ENCODE measurements at regions not wholly inside any gene's neighbourhood (a gene's known extent, or its start where the extent isn't known, plus 50 kb on each side); places are given as distances from the start of the nearest gene placed in this dataset.

DNA sequence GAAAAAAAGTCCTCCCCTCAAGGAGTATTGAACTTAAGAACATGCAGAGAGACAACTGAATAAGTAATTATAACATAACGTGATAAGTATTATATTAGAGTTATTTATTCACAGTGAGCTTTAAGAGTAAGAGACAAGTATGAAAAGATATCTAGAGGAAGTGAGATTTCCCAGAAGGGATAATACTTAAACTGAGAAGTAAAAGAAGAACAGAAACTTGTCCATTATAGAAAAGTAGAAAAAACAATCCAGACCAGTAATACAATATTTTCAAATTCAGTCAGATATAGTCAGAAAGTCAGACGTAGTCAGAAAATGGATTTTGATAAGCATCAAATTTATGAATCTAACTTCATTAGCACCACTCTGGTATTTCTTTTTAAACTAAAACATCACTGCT lies 613.0 kb upstream of the CCNG1 start:
- TF ChIP-seq POLR2A (IDR thresholded peaks at IDR 0.05; ENCODE audit: low read depth, low read length) = no peak
- TF ChIP-seq, protein P1, sequence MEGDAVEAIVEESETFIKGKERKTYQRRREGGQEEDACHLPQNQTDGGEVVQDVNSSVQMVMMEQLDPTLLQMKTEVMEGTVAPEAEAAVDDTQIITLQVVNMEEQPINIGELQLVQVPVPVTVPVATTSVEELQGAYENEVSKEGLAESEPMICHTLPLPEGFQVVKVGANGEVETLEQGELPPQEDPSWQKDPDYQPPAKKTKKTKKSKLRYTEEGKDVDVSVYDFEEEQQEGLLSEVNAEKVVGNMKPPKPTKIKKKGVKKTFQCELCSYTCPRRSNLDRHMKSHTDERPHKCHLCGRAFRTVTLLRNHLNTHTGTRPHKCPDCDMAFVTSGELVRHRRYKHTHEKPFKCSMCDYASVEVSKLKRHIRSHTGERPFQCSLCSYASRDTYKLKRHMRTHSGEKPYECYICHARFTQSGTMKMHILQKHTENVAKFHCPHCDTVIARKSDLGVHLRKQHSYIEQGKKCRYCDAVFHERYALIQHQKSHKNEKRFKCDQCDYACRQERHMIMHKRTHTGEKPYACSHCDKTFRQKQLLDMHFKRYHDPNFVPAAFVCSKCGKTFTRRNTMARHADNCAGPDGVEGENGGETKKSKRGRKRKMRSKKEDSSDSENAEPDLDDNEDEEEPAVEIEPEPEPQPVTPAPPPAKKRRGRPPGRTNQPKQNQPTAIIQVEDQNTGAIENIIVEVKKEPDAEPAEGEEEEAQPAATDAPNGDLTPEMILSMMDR (IDR thresholded peaks at IDR 0.05; ENCODE audit: extremely low read depth in 1 of 2, insufficient read depth in 1 of 2, low read depth in 1 of 2, low read length in 2 of 2) = no peak
- TF ChIP-seq JUN (IDR thresholded peaks at IDR 0.05; ENCODE audit: borderline replicate concordance, insufficient read depth, insufficient read length, low read depth) = no peak
- no peak for TF ChIP-seq FOS (IDR thresholded peaks at IDR 0.05; ENCODE audit: borderline replicate concordance, insufficient read depth, low read length)
- TF ChIP-seq MYC (IDR thresholded peaks at IDR 0.05; ENCODE audit: low read depth, low read length) = no peak
- no peak for TF ChIP-seq POLR2AphosphoS5 (IDR thresholded peaks at IDR 0.05; ENCODE audit: insufficient read depth, low read depth, low read length)
- TF ChIP-seq GATA2 (IDR thresholded peaks at IDR 0.05; ENCODE audit: insufficient read depth, insufficient read length, low read depth, low read length) = no peak
- TF ChIP-seq EZH2 (IDR thresholded peaks at IDR 0.05; ENCODE audit: borderline replicate concordance, low read depth, low read length, severe bottlenecking) = no peak
- TF ChIP-seq, protein P2, sequence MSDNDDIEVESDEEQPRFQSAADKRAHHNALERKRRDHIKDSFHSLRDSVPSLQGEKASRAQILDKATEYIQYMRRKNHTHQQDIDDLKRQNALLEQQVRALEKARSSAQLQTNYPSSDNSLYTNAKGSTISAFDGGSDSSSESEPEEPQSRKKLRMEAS (IDR thresholded peaks at IDR 0.05; ENCODE audit: insufficient read depth, insufficient read length) = no peak

Measured in endothelial cell of umbilical vein (primary cell).